ENCODE measurements at regions not wholly inside any gene's neighbourhood (a gene's known extent, or its start where the extent isn't known, plus 50 kb on each side); places are given as distances from the start of the nearest gene placed in this dataset.

DNA sequence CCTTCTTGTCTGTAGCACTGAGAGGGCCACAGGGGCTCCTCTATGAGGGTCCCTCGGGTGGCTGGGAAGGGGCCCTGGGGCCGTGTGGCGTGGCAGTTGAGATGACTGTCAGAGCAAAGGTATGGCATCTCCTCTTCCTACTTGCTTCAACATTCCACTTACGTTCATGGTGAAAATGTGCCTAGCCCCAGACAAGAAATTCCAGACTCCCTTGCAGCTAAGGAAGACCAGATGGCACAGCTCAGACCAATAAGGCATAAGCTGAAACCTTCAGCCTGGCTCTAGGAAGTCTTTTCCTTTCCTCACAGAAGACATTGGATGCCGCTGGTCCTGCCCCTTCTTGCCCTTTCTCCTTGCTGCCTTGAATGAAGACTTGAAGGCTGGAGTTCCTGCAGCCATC is 57.4 kb downstream of the ZNF503 start:
- TF ChIP-seq SALL1 (CRISPR knock-in tag; IDR thresholded peaks at IDR 0.05): no peak
- TF ChIP-seq FOSL2 (CRISPR knock-in tag; IDR thresholded peaks at IDR 0.05): no peak
- TF ChIP-seq, protein P1, sequence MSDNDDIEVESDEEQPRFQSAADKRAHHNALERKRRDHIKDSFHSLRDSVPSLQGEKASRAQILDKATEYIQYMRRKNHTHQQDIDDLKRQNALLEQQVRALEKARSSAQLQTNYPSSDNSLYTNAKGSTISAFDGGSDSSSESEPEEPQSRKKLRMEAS (IDR thresholded peaks at IDR 0.05): no peak
- TF ChIP-seq CHD2 (IDR thresholded peaks at IDR 0.05; ENCODE audit: low read depth, low read length): no peak
- TF ChIP-seq, protein P2, sequence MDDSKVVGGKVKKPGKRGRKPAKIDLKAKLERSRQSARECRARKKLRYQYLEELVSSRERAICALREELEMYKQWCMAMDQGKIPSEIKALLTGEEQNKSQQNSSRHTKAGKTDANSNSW (CRISPR knock-in tag; IDR thresholded peaks at IDR 0.05; ENCODE audit: borderline replicate concordance): no peak
- TF ChIP-seq SNRNP70 (IDR thresholded peaks at IDR 0.05; ENCODE audit: low read depth, low read length): no peak
- TF ChIP-seq, protein P3, sequence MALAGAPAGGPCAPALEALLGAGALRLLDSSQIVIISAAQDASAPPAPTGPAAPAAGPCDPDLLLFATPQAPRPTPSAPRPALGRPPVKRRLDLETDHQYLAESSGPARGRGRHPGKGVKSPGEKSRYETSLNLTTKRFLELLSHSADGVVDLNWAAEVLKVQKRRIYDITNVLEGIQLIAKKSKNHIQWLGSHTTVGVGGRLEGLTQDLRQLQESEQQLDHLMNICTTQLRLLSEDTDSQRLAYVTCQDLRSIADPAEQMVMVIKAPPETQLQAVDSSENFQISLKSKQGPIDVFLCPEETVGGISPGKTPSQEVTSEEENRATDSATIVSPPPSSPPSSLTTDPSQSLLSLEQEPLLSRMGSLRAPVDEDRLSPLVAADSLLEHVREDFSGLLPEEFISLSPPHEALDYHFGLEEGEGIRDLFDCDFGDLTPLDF (CRISPR knock-in tag; IDR thresholded peaks at IDR 0.05): no peak
- TF ChIP-seq, protein P4, sequence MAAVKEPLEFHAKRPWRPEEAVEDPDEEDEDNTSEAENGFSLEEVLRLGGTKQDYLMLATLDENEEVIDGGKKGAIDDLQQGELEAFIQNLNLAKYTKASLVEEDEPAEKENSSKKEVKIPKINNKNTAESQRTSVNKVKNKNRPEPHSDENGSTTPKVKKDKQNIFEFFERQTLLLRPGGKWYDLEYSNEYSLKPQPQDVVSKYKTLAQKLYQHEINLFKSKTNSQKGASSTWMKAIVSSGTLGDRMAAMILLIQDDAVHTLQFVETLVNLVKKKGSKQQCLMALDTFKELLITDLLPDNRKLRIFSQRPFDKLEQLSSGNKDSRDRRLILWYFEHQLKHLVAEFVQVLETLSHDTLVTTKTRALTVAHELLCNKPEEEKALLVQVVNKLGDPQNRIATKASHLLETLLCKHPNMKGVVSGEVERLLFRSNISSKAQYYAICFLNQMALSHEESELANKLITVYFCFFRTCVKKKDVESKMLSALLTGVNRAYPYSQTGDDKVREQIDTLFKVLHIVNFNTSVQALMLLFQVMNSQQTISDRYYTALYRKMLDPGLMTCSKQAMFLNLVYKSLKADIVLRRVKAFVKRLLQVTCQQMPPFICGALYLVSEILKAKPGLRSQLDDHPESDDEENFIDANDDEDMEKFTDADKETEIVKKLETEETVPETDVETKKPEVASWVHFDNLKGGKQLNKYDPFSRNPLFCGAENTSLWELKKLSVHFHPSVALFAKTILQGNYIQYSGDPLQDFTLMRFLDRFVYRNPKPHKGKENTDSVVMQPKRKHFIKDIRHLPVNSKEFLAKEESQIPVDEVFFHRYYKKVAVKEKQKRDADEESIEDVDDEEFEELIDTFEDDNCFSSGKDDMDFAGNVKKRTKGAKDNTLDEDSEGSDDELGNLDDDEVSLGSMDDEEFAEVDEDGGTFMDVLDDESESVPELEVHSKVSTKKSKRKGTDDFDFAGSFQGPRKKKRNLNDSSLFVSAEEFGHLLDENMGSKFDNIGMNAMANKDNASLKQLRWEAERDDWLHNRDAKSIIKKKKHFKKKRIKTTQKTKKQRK (IDR thresholded peaks at IDR 0.05; ENCODE audit: low read length): no peak
- TF ChIP-seq SSRP1 (CRISPR knock-in tag; IDR thresholded peaks at IDR 0.05): no peak
- no peak for TF ChIP-seq SMC3 (IDR thresholded peaks at IDR 0.05; ENCODE audit: low read length)

All from HepG2 (cell line).